OCI-LY7 (cell line): ENCODE measurements at regions not wholly inside any gene's neighbourhood (a gene's known extent, or its start where the extent isn't known, plus 50 kb on each side); places are given as distances from the start of the nearest gene placed in this dataset.

Experiments
- CTCF ChIP-seq: fragments of 200-600 bp; sonication (generic); conservative IDR thresholded peaks from 2 replicates; pipeline ENCODE4 v1.5.1; 2014; ENCODE audit warnings: mild to moderate bottlenecking, antibody characterized with exemption, low read length, moderate library complexity, mixed read lengths
- EZH2phosphoT487 ChIP-seq: fragments of 200-600 bp; sonication (generic); IDR thresholded peaks from 2 replicates; pipeline ENCODE4 v1.6.1; 2018; ENCODE audit warnings: low read depth, borderline replicate concordance, mild to moderate bottlenecking, mixed run types, antibody characterized with exemption, low read length, moderate library complexity, mixed read lengths

DNA sequence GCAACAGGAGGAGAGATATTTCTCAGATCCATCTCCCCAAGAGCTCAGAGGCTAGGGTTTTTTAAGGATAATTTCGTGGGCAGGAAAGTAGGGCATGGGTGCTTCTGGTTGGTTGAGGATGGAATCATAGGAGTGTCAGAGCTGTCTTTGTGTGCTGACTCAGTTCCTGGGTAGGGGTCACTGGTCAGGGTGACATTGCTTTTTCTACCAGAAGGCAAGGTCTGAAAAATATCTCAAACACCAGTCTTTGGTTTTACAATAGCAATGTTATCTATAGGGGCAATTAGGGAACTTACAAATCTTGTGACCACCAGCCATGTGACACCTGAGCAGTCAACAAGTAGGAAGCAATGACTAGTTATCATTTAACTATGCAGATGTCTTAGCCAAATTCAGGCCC lies 82.9 kb upstream of the DYNLRB2 start:
- TF ChIP-seq CTCF (no peak), EZH2phosphoT487 (no peak)
